Muscle of leg (tissue), 3 donors: ENCODE measurements at regions not wholly inside any gene's neighbourhood (a gene's known extent, or its start where the extent isn't known, plus 50 kb on each side); places are given as distances from the start of the nearest gene placed in this dataset.

Experiments used
- DNase-seq: peaks from one replicate; pipeline ENCODE4 v3.0.0; 2013
- H3K27ac ChIP-seq: one replicate; pipeline ENCODE4 v1.5.1; 2013; ENCODE audit warnings: mild to moderate bottlenecking, low read length, control low read depth
- H3K27me3 ChIP-seq: one replicate; pipeline ENCODE4 v1.6.1; 2013; ENCODE audit warnings: low read length; ENCODE audit not compliant: control insufficient read depth, insufficient read depth
- H3K36me3 ChIP-seq: one replicate; pipeline ENCODE4 v1.6.1; 2013; ENCODE audit warnings: low read length; ENCODE audit not compliant: control insufficient read depth, insufficient read depth
- H3K4me1 ChIP-seq: one replicate; pipeline ENCODE4 v1.6.1; 2013; ENCODE audit warnings: low read length; ENCODE audit not compliant: control insufficient read depth, insufficient read depth
- H3K4me3 ChIP-seq: one replicate; pipeline ENCODE4 v1.5.1; 2013; ENCODE audit warnings: low read length, control low read depth
- H3K9me3 ChIP-seq: replicated peaks from 2 replicates; pipeline ENCODE4 v1.6.1; 2013; ENCODE audit warnings: low read depth, low read length; ENCODE audit not compliant: control insufficient read depth
- WGBS: methylation state at CpG from one replicate; pipeline ENCODE4 v1.1.5; 2013; ENCODE audit warnings: missing lambda C conversion rate; ENCODE audit not compliant: insufficient coverage; 5-methylcytosine and 5-hydroxymethylcytosine counted together

GRCh38 chr7:136308230-136308629, 331.1 kb upstream of the MTPN start:
- H3K4me3 ChIP-seq, result no peak overlapping the region
- H3K27me3 ChIP-seq, result no peaks in the 10 kb centered on the region
- H3K36me3 ChIP-seq, result no peaks in the 10 kb centered on the region
- H3K9me3 ChIP-seq, result peaks cover 5% of the 10 kb centered on the region
- H3K27ac ChIP-seq, result no peak overlapping the region
- H3K4me1 ChIP-seq, result no peaks in the 10 kb centered on the region
- no peak for DNase-seq

GRCh38 chr7:136303162-136303561, 326.0 kb upstream of the MTPN start:
- 100% methylated on average over 2 of the region's 2 CpGs for WGBS
- Histone ChIP-seq H3K27ac (no peak overlapping the region), H3K36me3 (no peaks in the 10 kb centered on the region), H3K4me1 (no peaks in the 10 kb centered on the region), H3K27me3 (no peaks in the 10 kb centered on the region), H3K4me3 (no peak overlapping the region), H3K9me3 (peaks cover 3% of the 10 kb centered on the region)
- DNase-seq, result peak; percentile 44

GRCh38 chr7:136302049-136302448, 324.9 kb upstream of the MTPN start:
- H3K9me3 ChIP-seq, result peaks cover 2% of the 10 kb centered on the region
- no peaks in the 10 kb centered on the region for H3K27me3 ChIP-seq
- no peak for DNase-seq
- no peak overlapping the region for H3K27ac ChIP-seq
- WGBS, result no CpG with 5 or more reads among the region's 1 CpG
- H3K36me3 ChIP-seq, result no peaks in the 10 kb centered on the region
- no peaks in the 10 kb centered on the region for H3K4me1 ChIP-seq
- H3K4me3 ChIP-seq, result no peak overlapping the region

GRCh38 chr7:136294977-136295376, 317.8 kb upstream of the MTPN start:
- Histone ChIP-seq H3K4me3 (no peak overlapping the region), H3K27me3 (no peaks in the 10 kb centered on the region), H3K4me1 (no peaks in the 10 kb centered on the region), H3K9me3 (peaks cover 3% of the 10 kb centered on the region), H3K27ac (no peak overlapping the region), H3K36me3 (no peaks in the 10 kb centered on the region)
- no peak for DNase-seq
- no CpG with 5 or more reads among the region's 1 CpG for WGBS

GRCh38 chr7:136293841-136294391, 316.8 kb upstream of the MTPN start:
- Histone ChIP-seq H3K27ac (no peak overlapping the region), H3K36me3 (no peaks in the 10 kb centered on the region), H3K4me3 (no peak overlapping the region), H3K27me3 (no peaks in the 10 kb centered on the region), H3K9me3 (peaks cover 2% of the 10 kb centered on the region), H3K4me1 (no peaks in the 10 kb centered on the region)
- no peak for DNase-seq

- H3K27ac ChIP-seq, result no peak overlapping the region
- H3K27me3 ChIP-seq, result no peaks in the 10 kb centered on the region
- H3K9me3 ChIP-seq, result peaks cover 2% of the 10 kb centered on the region
- H3K4me3 ChIP-seq, result no peak overlapping the region
- 90% methylated on average over 3 of the region's 6 CpGs for WGBS
- no peak for DNase-seq
- H3K4me1 ChIP-seq, result no peaks in the 10 kb centered on the region
- no peaks in the 10 kb centered on the region for H3K36me3 ChIP-seq
Observed at GRCh38 chr7:136293272-136293671, 316.1 kb upstream of the MTPN start.

- Histone ChIP-seq H3K4me3 (no peak overlapping the region), H3K36me3 (no peaks in the 10 kb centered on the region), H3K27me3 (no peaks in the 10 kb centered on the region), H3K9me3 (peaks cover 2% of the 10 kb centered on the region), H3K4me1 (no peaks in the 10 kb centered on the region), H3K27ac (no peak overlapping the region)
- DNase-seq, result no peak
Observed at GRCh38 chr7:136292365-136292764, 315.2 kb upstream of the MTPN start.

GRCh38 chr7:136290351-136290750, 313.2 kb upstream of the MTPN start:
- WGBS, result no CpG with 5 or more reads among the region's 1 CpG
- H3K27me3 ChIP-seq, result no peaks in the 10 kb centered on the region
- no peaks in the 10 kb centered on the region for H3K9me3 ChIP-seq

GRCh38 chr7:136278057-136278456, 300.9 kb upstream of the MTPN start:
- DNase-seq, result no peak
- Histone ChIP-seq H3K9me3 (no peaks in the 10 kb centered on the region), H3K4me1 (no peaks in the 10 kb centered on the region), H3K27me3 (no peaks in the 10 kb centered on the region), H3K27ac (no peak overlapping the region), H3K36me3 (no peaks in the 10 kb centered on the region), H3K4me3 (no peak overlapping the region)
- no CpG with 5 or more reads among the region's 2 CpGs for WGBS

More at GRCh38 chr7:136290351-136290750, 313.2 kb upstream of the MTPN start:
- H3K27ac ChIP-seq, result no peak overlapping the region
- no peak for DNase-seq
- H3K36me3 ChIP-seq, result no peaks in the 10 kb centered on the region
- H3K4me3 ChIP-seq, result no peak overlapping the region
- no peaks in the 10 kb centered on the region for H3K4me1 ChIP-seq

GRCh38 chr7:136275794-136276193, 298.6 kb upstream of the MTPN start:
- 17% methylated on average over 3 of the region's 3 CpGs for whole genome bisulfite sequencing
- H3K4me1 ChIP-seq, result no peaks in the 10 kb centered on the region

GRCh38 chr7:136274636-136275345, 297.6 kb upstream of the MTPN start:
- DNase-seq, result no peak
- H3K27me3 ChIP-seq, result no peaks in the 10 kb centered on the region
- 100% methylated on average over 1 of the region's 1 CpG for WGBS
- H3K27ac ChIP-seq, result no peak overlapping the region
- H3K4me3 ChIP-seq, result no peak overlapping the region
- H3K36me3 ChIP-seq, result no peaks in the 10 kb centered on the region
- H3K4me1 ChIP-seq, result no peaks in the 10 kb centered on the region
- H3K9me3 ChIP-seq, result no peaks in the 10 kb centered on the region

More at GRCh38 chr7:136275794-136276193, 298.6 kb upstream of the MTPN start:
- no peaks in the 10 kb centered on the region for H3K27me3 ChIP-seq
- H3K4me3 ChIP-seq, result no peak overlapping the region
- no peaks in the 10 kb centered on the region for H3K9me3 ChIP-seq
- H3K27ac ChIP-seq, result no peak overlapping the region
- peak; percentile 0 for DNase-seq
- no peaks in the 10 kb centered on the region for H3K36me3 ChIP-seq
